ENCODE measurements at regions not wholly inside any gene's neighbourhood (a gene's known extent, or its start where the extent isn't known, plus 50 kb on each side); places are given as distances from the start of the nearest gene placed in this dataset.
"Not testable (repeated sequence)": the region's sequence is repeated elsewhere in the genome, so short reads cannot be mapped to it uniquely, and the experiment has no call there.

- DNase-seq (ENCODE audit: extremely low read depth, low read depth), result no peak
- H3K4me3 ChIP-seq (replicated peaks; ENCODE audit: low read depth, low read length), result no peak overlapping the region
Observed at GRCh38 chr5:105057001-105057436, 1494.4 kb upstream of the NUDT12 start.

GRCh38 chr5:105054406-105054805, 1491.8 kb upstream of the NUDT12 start:
- no peak for DNase-seq (ENCODE audit: extremely low read depth, low read depth)
- no peak for TF ChIP-seq CTCF (IDR thresholded peaks at IDR 0.05; ENCODE audit: low read depth, low read length, missing control alignments)
- H3K4me3 ChIP-seq (replicated peaks; ENCODE audit: low read depth, low read length), result no peak overlapping the region

More at GRCh38 chr5:105057001-105057436, 1494.4 kb upstream of the NUDT12 start:
- no peak for TF ChIP-seq CTCF (IDR thresholded peaks at IDR 0.05; ENCODE audit: low read depth, low read length, missing control alignments)

- no peak for TF ChIP-seq CTCF (IDR thresholded peaks at IDR 0.05; ENCODE audit: low read depth, low read length, missing control alignments)
- no peak overlapping the region for H3K4me3 ChIP-seq (replicated peaks; ENCODE audit: low read depth, low read length)
- no peak for DNase-seq (ENCODE audit: extremely low read depth, low read depth)
Observed at GRCh38 chr5:105042623-105043022, 1480.0 kb upstream of the NUDT12 start.

GRCh38 chr5:105036814-105037213, 1474.2 kb upstream of the NUDT12 start:
- not testable (repeated sequence) for H3K4me3 ChIP-seq (replicated peaks; ENCODE audit: low read depth, low read length); DNase-seq (ENCODE audit: extremely low read depth, low read depth)

GRCh38 chr5:105034401-105034763, 1471.8 kb upstream of the NUDT12 start:
- no peak for DNase-seq (ENCODE audit: extremely low read depth, low read depth)
- no peak overlapping the region for H3K4me3 ChIP-seq (replicated peaks; ENCODE audit: low read depth, low read length)
- TF ChIP-seq CTCF (IDR thresholded peaks at IDR 0.05; ENCODE audit: low read depth, low read length, missing control alignments), result no peak

- no peak overlapping the region for H3K4me3 ChIP-seq (replicated peaks; ENCODE audit: low read depth, low read length)
Observed at GRCh38 chr5:105033637-105034400, 1471.2 kb upstream of the NUDT12 start.

GRCh38 chr5:105032917-105033316, 1470.3 kb upstream of the NUDT12 start:
- no peak overlapping the region for H3K4me3 ChIP-seq (replicated peaks; ENCODE audit: low read depth, low read length)
- DNase-seq (ENCODE audit: extremely low read depth, low read depth), result no peak
- TF ChIP-seq CTCF (IDR thresholded peaks at IDR 0.05; ENCODE audit: low read depth, low read length, missing control alignments), result no peak

More at GRCh38 chr5:105033637-105034400, 1471.2 kb upstream of the NUDT12 start:
- no peak for DNase-seq (ENCODE audit: extremely low read depth, low read depth)
- no peak for TF ChIP-seq CTCF (IDR thresholded peaks at IDR 0.05; ENCODE audit: low read depth, low read length, missing control alignments)

All from HFF-Myc (cell line).